CD4-positive, alpha-beta T cell (primary cell): ENCODE measurements at regions not wholly inside any gene's neighbourhood (a gene's known extent, or its start where the extent isn't known, plus 50 kb on each side); places are given as distances from the start of the nearest gene placed in this dataset.

Experiments used
- ATAC-seq: fragments of 200-7000 bp; cut with Tn5 transposase; one replicate; pipeline ENCODE4 v1.10.0; 2022; ENCODE audit warnings: mild to moderate bottlenecking; ENCODE audit not compliant: poor library complexity
- CTCF ChIA-PET: fragments of 350-600 bp; sonication (Branson Sonifier 250); formaldehyde crosslinking; loops from one replicate; lab custom pipeline; 2021; ENCODE audit warnings: antibody characterized with exemption, inconsistent platforms; lab: Charles Lee
- POLR2A ChIA-PET: fragments of 350-600 bp; sonication (Branson Sonifier 250); formaldehyde crosslinking; loops from one replicate; lab custom pipeline; 2021; ENCODE audit warnings: antibody characterized with exemption, inconsistent platforms; lab: Charles Lee
- DNase-seq, 14 experiments: peaks; one replicate each; pipeline ENCODE4 v3.0.0-alpha.2; 2013 to 2020; ENCODE audit warnings: mixed read lengths in 2 of 14
- H3K27ac ChIP-seq, 2 donors: one replicate each; pipeline versions ENCODE4 v1.5.1 to v1.7.0; 2013; ENCODE audit warnings: low read length in 2 of 2, low read depth in 1 of 2, mild to moderate bottlenecking in 1 of 2
- H3K27me3 ChIP-seq, 2 experiments: 1 replicate in 1 of 2; 2 replicates in 1 of 2; pipeline versions ENCODE4 v1.6.1 to v1.7.0; 2013; ENCODE audit warnings: low read length in 2 of 2, control low read depth in 1 of 2, mild to moderate bottlenecking in 1 of 2, moderate library complexity in 1 of 2; ENCODE audit not compliant: insufficient read depth in 2 of 2, control insufficient read depth in 1 of 2
- H3K36me3 ChIP-seq: one replicate; pipeline ENCODE4 v1.6.1; 2013; ENCODE audit warnings: low read length, control low read depth; ENCODE audit not compliant: insufficient read depth
- H3K4me1 ChIP-seq: one replicate; pipeline ENCODE4 v1.6.1; 2013; ENCODE audit warnings: low read length, control low read depth; ENCODE audit not compliant: insufficient read depth
- H3K4me3 ChIP-seq: one replicate; pipeline ENCODE4 v1.5.1; 2013; ENCODE audit warnings: mild to moderate bottlenecking, low read length, moderate library complexity
- H3K9me3 ChIP-seq, 2 experiments: 1 replicate in 1 of 2; 2 replicates in 1 of 2; pipeline versions ENCODE4 v1.6.1 to v1.7.0; 2013; ENCODE audit warnings: low read length in 2 of 2, mild to moderate bottlenecking in 2 of 2, control low read depth in 1 of 2, moderate library complexity in 1 of 2; ENCODE audit not compliant: control insufficient read depth in 1 of 2, insufficient read depth in 1 of 2
- H3K27ac Mint-ChIP-seq: one replicate; pipeline ENCODE4 v1.8.0; 2020; ENCODE audit warnings: mixed read lengths
- H3K27me3 Mint-ChIP-seq: one replicate; pipeline ENCODE4 v1.8.0; 2021; ENCODE audit warnings: mixed read lengths
- H3K36me3 Mint-ChIP-seq: one replicate; pipeline ENCODE4 v1.8.0; 2021; ENCODE audit warnings: low read depth, mixed read lengths
- H3K4me1 Mint-ChIP-seq: one replicate; pipeline ENCODE4 v1.8.0; 2021; ENCODE audit warnings: low read depth, mixed read lengths
- H3K4me3 Mint-ChIP-seq: one replicate; pipeline ENCODE4 v1.8.0; 2020; ENCODE audit warnings: mild to moderate bottlenecking, mixed read lengths
- H3K9me3 Mint-ChIP-seq: one replicate; pipeline ENCODE4 v1.8.0; 2020; ENCODE audit warnings: mixed read lengths
- CTCF ChIP-seq: fragments of 200-600 bp; IDR thresholded peaks from one replicate; pipeline ENCODE4 v1.8.0; 2022; ENCODE audit warnings: antibody characterized with exemption, mild to moderate bottlenecking
- intact Hi-C, 2 experiments: fragments of 100-400 bp; cut with DNase I in 1 of 2; cut with micrococcal nuclease in 1 of 2; formaldehyde crosslinking; loops; one replicate each; pipeline versions ENCODE4 v1.15.1 to v1.9.0; 2023 to 2025; cut with DNase I, micrococcal nuclease

GRCh38 chr2:163198972-163199371 lies 360.4 kb upstream of the KCNH7 start:
- ATAC-seq = no peak
- Histone ChIP-seq H3K9me3 (no peaks in the 10 kb centered on the region), H3K27ac (no peak overlapping the region), H3K36me3 (no peaks in the 10 kb centered on the region), H3K4me3 (no peak overlapping the region), H3K4me1 (no peaks in the 10 kb centered on the region), H3K27me3 (no peaks in the 10 kb centered on the region)
- intact Hi-C loops = no loop called here
- Mint-ChIP-seq H3K27me3 (no peaks in the 10 kb centered on the region), H3K4me1 (no peaks in the 10 kb centered on the region), H3K4me3 (no peak overlapping the region), H3K9me3 (no peaks in the 10 kb centered on the region), H3K36me3 (no peaks in the 10 kb centered on the region), H3K27ac (no peak overlapping the region)
- DNase-seq = no peak
- TF ChIP-seq CTCF = no peak
- CTCF ChIA-PET = no interaction called here
- POLR2A ChIA-PET = no interaction called here

- no peak for ATAC-seq
- POLR2A ChIA-PET = no interaction called here
Measured at GRCh38 chr2:163198007-163198406, 359.4 kb upstream of the KCNH7 start.

GRCh38 chr2:163191372-163191771 lies 352.8 kb upstream of the KCNH7 start:
- no peaks in the 10 kb centered on the region for H3K4me1 ChIP-seq
- DNase-seq (no peak), ATAC-seq (no peak)
- no peaks in the 10 kb centered on the region for H3K27me3 ChIP-seq
- H3K27me3 Mint-ChIP-seq = no peaks in the 10 kb centered on the region
- no peak overlapping the region for H3K4me3 ChIP-seq
- TF ChIP-seq CTCF = no peak
- intact Hi-C loops = no loop called here
- no peaks in the 10 kb centered on the region for H3K36me3 Mint-ChIP-seq
- H3K36me3 ChIP-seq = no peaks in the 10 kb centered on the region
- ChIA-PET CTCF (no interaction called here), POLR2A (no interaction called here)
- no peak overlapping the region for H3K27ac Mint-ChIP-seq
- no peak overlapping the region for H3K27ac ChIP-seq
- no peaks in the 10 kb centered on the region for H3K9me3 ChIP-seq
- no peaks in the 10 kb centered on the region for H3K4me1 Mint-ChIP-seq
- no peak overlapping the region for H3K4me3 Mint-ChIP-seq
- H3K9me3 Mint-ChIP-seq = no peaks in the 10 kb centered on the region

More at GRCh38 chr2:163198007-163198406, 359.4 kb upstream of the KCNH7 start:
- Mint-ChIP-seq H3K4me1 (no peaks in the 10 kb centered on the region), H3K9me3 (no peaks in the 10 kb centered on the region), H3K36me3 (no peaks in the 10 kb centered on the region), H3K4me3 (no peak overlapping the region), H3K27me3 (no peaks in the 10 kb centered on the region), H3K27ac (no peak overlapping the region)
- CTCF ChIA-PET = no interaction called here
- Histone ChIP-seq H3K4me1 (no peaks in the 10 kb centered on the region), H3K9me3 (no peaks in the 10 kb centered on the region), H3K27ac (no peak overlapping the region), H3K36me3 (no peaks in the 10 kb centered on the region), H3K4me3 (no peak overlapping the region), H3K27me3 (no peaks in the 10 kb centered on the region)
- TF ChIP-seq CTCF = no peak
- intact Hi-C loops = no loop called here
- DNase-seq = no peak
